Endothelial cell of umbilical vein (primary cell): ENCODE measurements at regions not wholly inside any gene's neighbourhood (a gene's known extent, or its start where the extent isn't known, plus 50 kb on each side); places are given as distances from the start of the nearest gene placed in this dataset.

Experiments
- BruUV-seq: library from RNA; stranded (reverse); fragments of 400-500 nt; replicated peaks from 2 replicates; lab custom pipeline; 2021; lab: Mats Ljungman, UMichigan
- CTCF ChIA-PET: fragments of 300-600, 350-600 bp; sonication (Branson Sonifier 250); formaldehyde crosslinking; loops from one replicate; lab custom pipeline; 2021; ENCODE audit warnings: antibody characterized with exemption, inconsistent platforms; lab: Charles Lee
- POLR2A ChIA-PET: fragments of 300-600, 350-600 bp; sonication (Branson Sonifier 250); formaldehyde crosslinking; loops from one replicate; lab custom pipeline; 2021; ENCODE audit warnings: antibody characterized with exemption, inconsistent platforms; lab: Charles Lee
- DNase-seq: peaks from one replicate; pipeline ENCODE4 v3.0.0-alpha.2; 2011; ENCODE audit warnings: low read depth, low spot score
- FAIRE-seq: peaks from 2 replicates; lab custom pipeline; 2011; peaks lifted over from hg19 to GRCh38; lab: Jason Lieb, UNC
- H2AFZ ChIP-seq: 2 replicates; pipeline ENCODE4 v1.6.0; 2012; ENCODE audit warnings: low read depth, low read length, control low read depth, inconsistent platforms
- H3K27ac ChIP-seq: 2 replicates; pipeline ENCODE4 v1.5.1; 2011; ENCODE audit warnings: low read depth, mild to moderate bottlenecking, control low read depth, low read length, moderate library complexity; ENCODE audit not compliant: insufficient read depth
- H3K27me3 ChIP-seq, 2 experiments: 2 replicates each; pipeline versions ENCODE4 v1.6.0 to v1.6.1; 2011; ENCODE audit warnings: low read length in 2 of 2, mixed read lengths in 1 of 2; ENCODE audit not compliant: control insufficient read depth in 2 of 2, insufficient read depth in 2 of 2
- H3K36me3 ChIP-seq, 2 experiments: 2 replicates in 1 of 2; 3 replicates in 1 of 2; pipeline ENCODE4 v1.5.1; 2011; ENCODE audit warnings: low read length in 2 of 2, mild to moderate bottlenecking in 1 of 2, moderate library complexity in 1 of 2; ENCODE audit not compliant: control insufficient read depth in 2 of 2, insufficient read depth in 2 of 2; ENCODE audit errors: extremely low read depth in 1 of 2
- H3K4me1 ChIP-seq: 3 replicates; pipeline ENCODE4 v1.5.1; 2011; ENCODE audit warnings: mild to moderate bottlenecking, low read length; ENCODE audit not compliant: control insufficient read depth, insufficient read depth; ENCODE audit errors: extremely low read depth
- H3K4me2 ChIP-seq: 2 replicates; pipeline ENCODE4 v1.6.1; 2011; ENCODE audit warnings: low read length, control low read depth, mixed read lengths; ENCODE audit not compliant: insufficient read depth
- H3K4me3 ChIP-seq, 3 experiments: fragments of 200-600 bp in 1 of 3; sonication (generic), shearing (Covaris generic) in 1 of 3; replicated peaks in 1 of 3; 2 replicates each; pipeline ENCODE4 v1.5.1; 2011 to 2016; ENCODE audit warnings: control low read depth in 3 of 3, low read length in 3 of 3, mild to moderate bottlenecking in 2 of 3, inconsistent platforms in 1 of 3, low read depth in 1 of 3, moderate library complexity in 1 of 3; ENCODE audit not compliant: insufficient read depth in 1 of 3
- H3K79me2 ChIP-seq: 2 replicates; pipeline ENCODE4 v1.6.0; 2012; ENCODE audit warnings: low read length, inconsistent platforms; ENCODE audit not compliant: control insufficient read depth, insufficient read depth
- H3K9ac ChIP-seq: replicated peaks from 2 replicates; pipeline ENCODE3; 2011; ENCODE audit warnings: low read length, control low read depth; ENCODE audit not compliant: insufficient read depth; ENCODE audit errors: extremely low read depth
- H3K9me1 ChIP-seq: replicated peaks from 3 replicates; pipeline ENCODE4 v1.6.0; 2011; ENCODE audit warnings: mild to moderate bottlenecking, low read length; ENCODE audit not compliant: control insufficient read depth, insufficient read depth; ENCODE audit errors: extremely low read depth
- H3K9me3 ChIP-seq: replicated peaks from 2 replicates; pipeline ENCODE4 v1.5.1; 2012; ENCODE audit warnings: low read length, inconsistent platforms; ENCODE audit not compliant: control insufficient read depth, insufficient read depth
- H4K20me1 ChIP-seq: replicated peaks from 2 replicates; pipeline ENCODE3; 2011; ENCODE audit warnings: mild to moderate bottlenecking, low read length; ENCODE audit not compliant: control insufficient read depth, insufficient read depth; ENCODE audit errors: extremely low read depth
- CTCF ChIP-seq, 2 donors: IDR thresholded peaks; 1 replicate in 1 of 2; 2 replicates in 1 of 2; pipeline ENCODE4 v1.5.1; 2011; ENCODE audit warnings: low read length in 2 of 2, mild to moderate bottlenecking in 2 of 2, moderate library complexity in 2 of 2, control low read depth in 1 of 2, inconsistent platforms in 1 of 2, low read depth in 1 of 2; ENCODE audit not compliant: insufficient read depth in 1 of 2; ENCODE audit errors: extremely low read depth in 1 of 2
- EZH2 ChIP-seq: IDR thresholded peaks from 2 replicates; pipeline ENCODE4 v1.6.1; 2012; ENCODE audit warnings: borderline replicate concordance, low read depth, mild to moderate bottlenecking, moderate library complexity, low read length, inconsistent platforms; ENCODE audit not compliant: severe bottlenecking
- FOS ChIP-seq: IDR thresholded peaks from 2 replicates; pipeline ENCODE4 v1.6.1; 2011; ENCODE audit warnings: mild to moderate bottlenecking, low read length, moderate library complexity, borderline replicate concordance; ENCODE audit not compliant: insufficient read depth
- GATA2 ChIP-seq: IDR thresholded peaks from 2 replicates; pipeline ENCODE4 v1.7.0; 2011; ENCODE audit warnings: low read depth, mild to moderate bottlenecking, moderate library complexity, mixed read lengths, low read length; ENCODE audit not compliant: insufficient read length, insufficient read depth
- JUN ChIP-seq: IDR thresholded peaks from 2 replicates; pipeline ENCODE4 v1.6.1; 2011; ENCODE audit warnings: borderline replicate concordance, low read depth; ENCODE audit not compliant: insufficient read length, insufficient read depth
- MAX ChIP-seq: IDR thresholded peaks from 2 replicates; pipeline ENCODE4 v1.6.1; 2011; ENCODE audit not compliant: insufficient read depth, insufficient read length
- MYC ChIP-seq: IDR thresholded peaks from one replicate; pipeline ENCODE4 v1.6.1; 2011; ENCODE audit warnings: mild to moderate bottlenecking, low read depth, low read length
- POLR2A ChIP-seq: IDR thresholded peaks from 2 replicates; pipeline ENCODE4 v1.6.1; 2012; ENCODE audit warnings: low read depth, mild to moderate bottlenecking, control low read depth, low read length
- POLR2AphosphoS5 ChIP-seq: IDR thresholded peaks from 2 replicates; pipeline ENCODE4 v1.6.1; 2012; ENCODE audit warnings: low read depth, mild to moderate bottlenecking, control low read depth, low read length, moderate library complexity; ENCODE audit not compliant: insufficient read depth
- dilution Hi-C: fragments of 300-500 bp; cut with MboI; formaldehyde crosslinking; loops from one replicate; pipeline ENCODE4 v1.15.0; 2019; ENCODE audit warnings: low sequenced_read_pairs; ENCODE audit not compliant: extremely low pct_ligation_motif_present
- intact Hi-C: fragments of 100-400 bp; cut with micrococcal nuclease; formaldehyde crosslinking; loops from one replicate; pipeline ENCODE4 v1.10.0; 2022

GRCh38 chr5:68551436-68551835, 335.9 kb downstream of the PIK3R1 start:
- no TSS peak for BruUV-seq
- dilution Hi-C loops (no loop called here), intact Hi-C loops (no loop called here)
- H3K36me3 ChIP-seq, result no peaks in the 10 kb centered on the region
- ChIA-PET POLR2A (no interaction called here), CTCF (no interaction called here)
- H3K27ac ChIP-seq, result no peak overlapping the region
- DNase-seq, result no peak
- H3K4me2 ChIP-seq, result no peak overlapping the region
- no peaks in the 10 kb centered on the region for H4K20me1 ChIP-seq
- no peak for FAIRE-seq
- no peak for TF ChIP-seq POLR2A
- no peak for TF ChIP-seq MAX
- TF ChIP-seq FOS, result no peak
- no peak for TF ChIP-seq JUN
- no peak for TF ChIP-seq CTCF (IDR thresholded peaks at IDR 0.05; ENCODE audit: extremely low read depth in 1 of 2, insufficient read depth in 1 of 2, low read depth in 1 of 2, low read length in 2 of 2)
- no peak for TF ChIP-seq EZH2
- no peak for TF ChIP-seq MYC
- no peak for TF ChIP-seq POLR2AphosphoS5
- no peak for TF ChIP-seq GATA2
- no peaks in the 10 kb centered on the region for H3K4me1 ChIP-seq
- H3K79me2 ChIP-seq, result no peaks in the 10 kb centered on the region
- H3K27me3 ChIP-seq, result no peaks in the 10 kb centered on the region
- no peaks in the 10 kb centered on the region for H3K9me3 ChIP-seq
- no peak overlapping the region for H3K4me3 ChIP-seq
- H3K9me1 ChIP-seq, result no peaks in the 10 kb centered on the region
- no peak overlapping the region for H2AFZ ChIP-seq
- H3K9ac ChIP-seq, result no peak overlapping the region
